ENCODE measurements at regions not wholly inside any gene's neighbourhood (a gene's known extent, or its start where the extent isn't known, plus 50 kb on each side); places are given as distances from the start of the nearest gene placed in this dataset.
"Not testable (repeated sequence)": the region's sequence is repeated elsewhere in the genome, so short reads cannot be mapped to it uniquely, and the experiment has no call there.

GRCh38 chr3:68676136-68676535 is 256.2 kb downstream of the TAFA4 start:
- no peak for DNase-seq

GRCh38 chr3:68667346-68667745 is 265.0 kb downstream of the TAFA4 start:
- DNase-seq, result no peak

- DNase-seq, result no peak
Measured at GRCh38 chr3:68666429-68667136, 265.8 kb downstream of the TAFA4 start.

GRCh38 chr3:68664276-68664675 is 268.1 kb downstream of the TAFA4 start:
- no peak for DNase-seq

- no peak for DNase-seq
Measured at GRCh38 chr3:68662176-68662575, 270.2 kb downstream of the TAFA4 start.

GRCh38 chr3:68650657-68651056 is 281.7 kb downstream of the TAFA4 start:
- DNase-seq, result not testable (repeated sequence)

GRCh38 chr3:68648494-68648893 is 283.9 kb downstream of the TAFA4 start:
- no peak for DNase-seq

GRCh38 chr3:68631850-68632545 is 300.3 kb downstream of the TAFA4 start:
- no peak for DNase-seq

GRCh38 chr3:68620211-68620610 is 312.1 kb downstream of the TAFA4 start:
- DNase-seq, result no peak

GRCh38 chr3:68614087-68614486 is 318.3 kb downstream of the TAFA4 start:
- no peak for DNase-seq

GRCh38 chr3:68571321-68571720 is 361.0 kb downstream of the TAFA4 start:
- no peak for DNase-seq

GRCh38 chr3:68560728-68561127 is 371.6 kb downstream of the TAFA4 start:
- DNase-seq, result no peak

GRCh38 chr3:68535782-68536181 is 396.6 kb downstream of the TAFA4 start:
- DNase-seq, result no peak

- no peak for DNase-seq
Measured at GRCh38 chr3:68523330-68523729, 409.0 kb downstream of the TAFA4 start.

- DNase-seq, result no peak
Measured at GRCh38 chr3:68515237-68515636, 417.1 kb downstream of the TAFA4 start.

GRCh38 chr3:68504201-68504600 is 428.1 kb downstream of the TAFA4 start:
- DNase-seq, result no peak

GRCh38 chr3:68485845-68486244 is 446.5 kb downstream of the TAFA4 start:
- not testable (repeated sequence) for DNase-seq

GRCh38 chr3:68485051-68485450 is 447.3 kb downstream of the TAFA4 start:
- no peak for DNase-seq

GRCh38 chr3:68483601-68484000 is 448.7 kb downstream of the TAFA4 start:
- no peak for DNase-seq

- DNase-seq, result no peak
Measured at GRCh38 chr3:68483041-68483440, 449.3 kb downstream of the TAFA4 start.

- DNase-seq, result no peak
Measured at GRCh38 chr3:68482565-68482964, 449.8 kb downstream of the TAFA4 start.

GRCh38 chr3:68479779-68480178 is 452.6 kb downstream of the TAFA4 start:
- no peak for DNase-seq

GRCh38 chr3:68468695-68469375 is 463.5 kb downstream of the TAFA4 start:
- no peak for DNase-seq

- no peak for DNase-seq
Measured at GRCh38 chr3:68467465-68467864, 464.9 kb downstream of the TAFA4 start.
